Spleen (tissue), 11 donors: ENCODE measurements at regions not wholly inside any gene's neighbourhood (a gene's known extent, or its start where the extent isn't known, plus 50 kb on each side); places are given as distances from the start of the nearest gene placed in this dataset.
A peak's percentile ranks its signal among the peaks of the same experiment; 100 is the strongest.
"Not testable (repeated sequence)": the region's sequence is repeated elsewhere in the genome, so short reads cannot be mapped to it uniquely, and the experiment has no call there.

ENCODE experiments used
- DNase-seq: peaks from one replicate; pipeline ENCODE4 v3.0.0-alpha.2; 2020
- H3K27ac ChIP-seq, 8 donors: fragments of 200-600 bp; sonication (generic) in 7 of 8; 1 replicate in 4 of 8; 2 replicates in 4 of 8; pipeline versions ENCODE4 v1.5.0 to v1.8.0; 2016 to 2021; ENCODE audit warnings: inconsistent platforms in 4 of 8, mild to moderate bottlenecking in 4 of 8, moderate library complexity in 1 of 8
- H3K27me3 ChIP-seq, 7 donors: fragments of 200-600 bp; sonication (generic) in 6 of 7; replicated peaks in 1 of 7; 1 replicate in 4 of 7; 2 replicates in 3 of 7; pipeline versions ENCODE4 v1.5.0 to v1.8.0; 2016 to 2021; ENCODE audit warnings: inconsistent platforms in 3 of 7, mild to moderate bottlenecking in 1 of 7
- H3K36me3 ChIP-seq, 6 donors: fragments of 200-600 bp; sonication (generic) in 5 of 6; 1 replicate in 4 of 6; 2 replicates in 2 of 6; pipeline versions ENCODE4 v1.5.0 to v1.8.0; 2016 to 2021; ENCODE audit warnings: inconsistent platforms in 2 of 6
- H3K4me1 ChIP-seq, 6 donors: fragments of 200-600 bp; sonication (generic) in 5 of 6; 1 replicate in 3 of 6; 2 replicates in 3 of 6; pipeline versions ENCODE4 v1.5.0 to v1.8.0; 2016 to 2021; ENCODE audit warnings: inconsistent platforms in 3 of 6
- H3K4me3 ChIP-seq, 8 donors: fragments of 200-600 bp; sonication (generic) in 7 of 8; 1 replicate in 4 of 8; 2 replicates in 4 of 8; pipeline versions ENCODE4 v1.5.0 to v1.8.0; 2016 to 2021; ENCODE audit warnings: inconsistent platforms in 4 of 8, mild to moderate bottlenecking in 4 of 8, moderate library complexity in 2 of 8
- H3K9me3 ChIP-seq, 8 donors: fragments of 200-600 bp; sonication (generic) in 7 of 8; 1 replicate in 4 of 8; 2 replicates in 4 of 8; pipeline versions ENCODE4 v1.5.0 to v1.8.0; 2016 to 2021; ENCODE audit warnings: inconsistent platforms in 4 of 8
- POLR2A ChIP-seq, 3 donors: fragments of 450-650 bp; IDR thresholded peaks; one replicate each; pipeline ENCODE4 v1.5.1; 2017; ENCODE audit warnings: antibody characterized with exemption in 3 of 3, mild to moderate bottlenecking in 1 of 3
- POLR2AphosphoS5 ChIP-seq, 3 donors: sonication (generic); formaldehyde crosslinking; IDR thresholded peaks; one replicate each; pipeline ENCODE4 v1.5.1; 2017; ENCODE audit warnings: antibody characterized with exemption in 3 of 3
- WGBS, 5 donors: extraction: QIAGEN DNeasy Blood & Tissue Kit in 3 of 5; methylation state at CpG; one replicate each; pipeline versions ENCODE4 v1.1.5 to v1.1.7; 2013 to 2018; 5-methylcytosine and 5-hydroxymethylcytosine counted together
- intact Hi-C: fragments of 100-400 bp; cut with DNase I; formaldehyde crosslinking; loops from one replicate; pipeline ENCODE4 v1.15.0; 2023; ENCODE audit warnings: low total_unique reads
- TF ChIP-seq, protein P1 (sequence below), 11 experiments: fragments of 200-600 bp in 7 of 11; fragments of 450-650 bp in 4 of 11; sonication (generic) in 4 of 11; IDR thresholded peaks in 8 of 11; conservative IDR thresholded peaks in 3 of 11; 1 replicate in 7 of 11; 2 replicates in 4 of 11; pipeline versions ENCODE4 v1.4.0 to v1.8.0; 2016 to 2021; ENCODE audit warnings: antibody characterized with exemption in 11 of 11, inconsistent platforms in 4 of 11, mild to moderate bottlenecking in 1 of 11
- donor health status: healthy with polysubstance abuse.
- donor health status: DM: no; HTN: no; CAD: no; lungs with moderate emphysema.
- donor health status: DM: no; HTN: no; CAD: no.
- donor health status: Bipolar disorder and iron deficiency.
- donor health status: healthy.
- donor health status: DM: no; HTN: no; CAD: no.
- donor health status: DM: yes; HTN: yes; CAD: no.

DNA sequence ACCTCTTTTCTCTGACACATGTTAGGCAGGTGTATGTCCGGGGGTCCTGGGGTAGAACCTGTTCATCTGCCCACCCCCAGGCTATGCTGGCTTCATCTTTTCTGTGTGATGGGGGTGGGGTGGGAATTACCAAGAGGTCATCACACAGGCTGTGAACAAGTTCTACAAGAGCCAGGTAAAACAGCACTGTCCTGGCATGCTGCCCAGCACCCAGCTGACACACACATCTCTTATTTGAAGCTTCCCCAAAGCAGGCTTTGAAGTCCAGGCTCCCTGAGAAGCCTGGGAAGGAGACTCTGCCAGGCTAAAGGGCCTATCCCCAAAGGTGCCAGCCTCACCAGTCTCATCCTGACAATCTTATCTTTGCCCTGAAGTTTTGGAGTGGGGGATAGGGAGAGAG lies 141.1 kb downstream of the ALG10 start:
- H3K27me3 ChIP-seq: peaks cover 0 to 5% (median 0%) of the 10 kb centered on the region in 7 donors
- TF ChIP-seq, protein P1, sequence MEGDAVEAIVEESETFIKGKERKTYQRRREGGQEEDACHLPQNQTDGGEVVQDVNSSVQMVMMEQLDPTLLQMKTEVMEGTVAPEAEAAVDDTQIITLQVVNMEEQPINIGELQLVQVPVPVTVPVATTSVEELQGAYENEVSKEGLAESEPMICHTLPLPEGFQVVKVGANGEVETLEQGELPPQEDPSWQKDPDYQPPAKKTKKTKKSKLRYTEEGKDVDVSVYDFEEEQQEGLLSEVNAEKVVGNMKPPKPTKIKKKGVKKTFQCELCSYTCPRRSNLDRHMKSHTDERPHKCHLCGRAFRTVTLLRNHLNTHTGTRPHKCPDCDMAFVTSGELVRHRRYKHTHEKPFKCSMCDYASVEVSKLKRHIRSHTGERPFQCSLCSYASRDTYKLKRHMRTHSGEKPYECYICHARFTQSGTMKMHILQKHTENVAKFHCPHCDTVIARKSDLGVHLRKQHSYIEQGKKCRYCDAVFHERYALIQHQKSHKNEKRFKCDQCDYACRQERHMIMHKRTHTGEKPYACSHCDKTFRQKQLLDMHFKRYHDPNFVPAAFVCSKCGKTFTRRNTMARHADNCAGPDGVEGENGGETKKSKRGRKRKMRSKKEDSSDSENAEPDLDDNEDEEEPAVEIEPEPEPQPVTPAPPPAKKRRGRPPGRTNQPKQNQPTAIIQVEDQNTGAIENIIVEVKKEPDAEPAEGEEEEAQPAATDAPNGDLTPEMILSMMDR (IDR thresholded peaks at IDR 0.05 in 8 of 11, conservative IDR thresholded peaks at IDR 0.05 in 3 of 11): no peak
- TF ChIP-seq POLR2AphosphoS5 (IDR thresholded peaks at IDR 0.05): no peak
- TF ChIP-seq POLR2A (IDR thresholded peaks at IDR 0.05): no peak
- H3K9me3 ChIP-seq: no peaks in the 10 kb centered on the region
- H3K27ac ChIP-seq: no peak overlapping the region
- no peaks in the 10 kb centered on the region for H3K4me1 ChIP-seq
- intact Hi-C loops: no loop called here
- no peak overlapping the region for H3K4me3 ChIP-seq
- DNase-seq: no peak
- H3K36me3 ChIP-seq: no peaks in the 10 kb centered on the region
- WGBS, 5 donors: 31 to 83% (median 73%) methylated on average over 1 of the region's 1 CpG

DNA sequence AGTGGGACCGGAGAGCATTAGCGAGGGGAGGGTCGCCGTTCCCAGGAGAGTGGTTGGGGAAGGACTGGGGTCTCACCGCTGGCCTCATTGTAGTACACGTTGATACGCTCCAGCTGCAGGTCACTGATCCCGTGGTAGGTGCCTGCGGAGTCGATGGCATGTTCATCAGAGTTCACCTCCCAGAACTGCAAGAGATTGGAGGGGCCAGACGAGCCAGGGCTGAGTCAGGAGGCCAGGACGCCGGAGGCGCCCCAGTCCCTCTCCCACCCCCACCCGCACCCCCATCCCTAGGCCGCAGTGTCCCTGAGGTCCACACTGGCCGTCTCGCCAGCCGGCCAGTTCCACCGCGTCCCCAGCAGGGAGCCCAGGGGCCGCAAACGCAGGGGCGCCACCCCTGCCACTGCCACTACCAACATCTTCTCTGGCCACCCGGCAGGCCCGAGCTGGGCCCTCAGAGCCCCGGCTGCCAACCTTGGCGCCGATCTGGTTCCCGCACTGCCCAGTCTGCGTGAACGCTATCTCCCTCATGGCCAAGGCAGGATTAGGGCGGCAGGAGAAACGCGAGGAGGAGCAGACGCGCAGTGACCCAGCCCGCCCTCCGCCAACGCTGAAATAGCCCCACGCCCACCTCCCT lies 144.2 kb downstream of the ALG10 start:
- intact Hi-C loops: no loop called here
- Histone ChIP-seq H3K27ac (no peak overlapping the region), H3K27me3 (peaks cover 0 to 5% (median 0%) of the 10 kb centered on the region in 7 donors), H3K9me3 (no peaks in the 10 kb centered on the region), H3K4me3 (no peak overlapping the region), H3K4me1 (no peaks in the 10 kb centered on the region), H3K36me3 (no peaks in the 10 kb centered on the region)
- WGBS, 5 donors: 92 to 96% (median 93%) methylated on average over 24 to 41 of the region's 41 CpGs
- peak; percentile 54 for DNase-seq
- TF ChIP-seq POLR2A (IDR thresholded peaks at IDR 0.05) (no peak), POLR2AphosphoS5 (IDR thresholded peaks at IDR 0.05) (no peak)
- TF ChIP-seq, protein P1 (IDR thresholded peaks at IDR 0.05 in 8 of 11, conservative IDR thresholded peaks at IDR 0.05 in 3 of 11): no peak

DNA sequence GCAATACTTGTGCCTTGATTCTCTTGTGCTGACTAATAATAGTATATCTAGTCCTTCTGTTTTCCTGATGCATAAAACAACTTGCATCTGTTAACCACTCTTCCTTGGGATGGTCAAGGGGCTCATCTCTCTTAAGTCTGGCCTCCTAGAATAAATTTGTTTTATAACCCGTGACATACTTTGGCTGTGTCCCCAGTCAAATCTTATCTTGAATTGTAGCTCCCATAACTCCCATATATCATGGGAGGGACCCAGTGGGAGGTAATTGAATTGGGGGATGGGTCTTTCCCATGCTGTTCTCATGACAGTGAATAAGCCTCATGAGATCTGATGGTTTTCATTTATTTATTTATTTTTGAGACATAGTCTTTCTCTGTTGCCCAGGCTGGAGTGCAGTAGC lies 146.2 kb downstream of the ALG10 start:
- H3K4me1 ChIP-seq, H3K36me3 ChIP-seq, intact Hi-C loops, H3K27me3 ChIP-seq, H3K27ac ChIP-seq, H3K4me3 ChIP-seq, H3K9me3 ChIP-seq, DNase-seq: not testable (repeated sequence)
- WGBS, 5 donors: 81 to 92% (median 88%) methylated on average over 1 of the region's 1 CpG

DNA sequence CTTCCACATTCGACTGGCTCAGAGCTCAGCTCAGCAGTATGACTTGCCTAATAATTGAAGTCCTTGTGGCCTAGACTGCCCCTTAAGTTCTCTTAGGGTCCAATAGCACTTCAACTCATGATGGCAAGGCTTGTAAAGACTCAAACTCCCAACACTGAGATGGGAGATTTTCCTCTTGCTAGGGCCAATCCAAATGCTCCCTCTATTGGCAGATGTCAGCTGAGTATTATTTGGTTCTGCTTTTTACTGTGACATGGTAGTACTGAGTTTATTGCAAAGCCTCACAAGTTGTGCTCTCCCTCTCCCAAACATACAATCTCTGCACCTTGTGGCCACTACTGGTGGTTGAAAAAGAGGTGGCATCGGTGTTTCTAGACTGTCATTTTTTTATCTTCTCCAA lies 164.2 kb downstream of the ALG10 start:
- intact Hi-C loops: no loop called here
- Histone ChIP-seq H3K27me3 (no peaks in the 10 kb centered on the region), H3K36me3 (no peaks in the 10 kb centered on the region), H3K4me1 (peaks cover 0 to 9% (median 2%) of the 10 kb centered on the region in 6 donors), H3K4me3 (no peak overlapping the region), H3K9me3 (peaks cover 0 to 9% (median 0%) of the 10 kb centered on the region in 8 donors), H3K27ac (no peak overlapping the region)
- WGBS, 5 donors: 55 to 83% (median 77%) methylated on average over 2 of the region's 2 CpGs
- TF ChIP-seq, protein P1 (IDR thresholded peaks at IDR 0.05 in 8 of 11, conservative IDR thresholded peaks at IDR 0.05 in 3 of 11): no peak
- TF ChIP-seq POLR2AphosphoS5 (IDR thresholded peaks at IDR 0.05) (no peak), POLR2A (IDR thresholded peaks at IDR 0.05) (no peak)
- DNase-seq: no peak
